ENCODE measurements at regions not wholly inside any gene's neighbourhood (a gene's known extent, or its start where the extent isn't known, plus 50 kb on each side); places are given as distances from the start of the nearest gene placed in this dataset.

DNA sequence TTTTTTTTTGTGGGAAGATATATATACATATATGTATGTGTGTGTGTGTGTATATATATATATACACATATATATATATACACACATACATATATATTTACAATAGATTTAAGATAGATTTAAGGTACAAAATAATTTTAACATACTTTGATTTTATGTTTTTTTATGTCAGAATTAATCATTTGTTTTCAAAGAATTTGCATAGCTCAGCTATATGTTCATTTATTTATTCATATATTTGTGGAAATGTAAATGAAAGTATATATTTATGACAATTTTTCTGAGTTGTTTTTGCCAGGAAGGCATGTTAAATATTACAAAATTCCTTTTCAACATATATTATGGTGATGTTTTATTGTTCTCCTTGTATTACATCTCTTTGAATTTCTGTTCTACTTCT, 887.4 kb upstream of the NOVA1 start:
- TF ChIP-seq CTCF (IDR thresholded peaks at IDR 0.05; ENCODE audit: borderline replicate concordance, extremely low read depth, low read length, poor library complexity, severe bottlenecking) (no peak), EZH2 (IDR thresholded peaks at IDR 0.05; ENCODE audit: borderline replicate concordance, low read depth, low read length, severe bottlenecking) (no peak)
